ENCODE measurements at regions not wholly inside any gene's neighbourhood (a gene's known extent, or its start where the extent isn't known, plus 50 kb on each side); places are given as distances from the start of the nearest gene placed in this dataset.

DNA sequence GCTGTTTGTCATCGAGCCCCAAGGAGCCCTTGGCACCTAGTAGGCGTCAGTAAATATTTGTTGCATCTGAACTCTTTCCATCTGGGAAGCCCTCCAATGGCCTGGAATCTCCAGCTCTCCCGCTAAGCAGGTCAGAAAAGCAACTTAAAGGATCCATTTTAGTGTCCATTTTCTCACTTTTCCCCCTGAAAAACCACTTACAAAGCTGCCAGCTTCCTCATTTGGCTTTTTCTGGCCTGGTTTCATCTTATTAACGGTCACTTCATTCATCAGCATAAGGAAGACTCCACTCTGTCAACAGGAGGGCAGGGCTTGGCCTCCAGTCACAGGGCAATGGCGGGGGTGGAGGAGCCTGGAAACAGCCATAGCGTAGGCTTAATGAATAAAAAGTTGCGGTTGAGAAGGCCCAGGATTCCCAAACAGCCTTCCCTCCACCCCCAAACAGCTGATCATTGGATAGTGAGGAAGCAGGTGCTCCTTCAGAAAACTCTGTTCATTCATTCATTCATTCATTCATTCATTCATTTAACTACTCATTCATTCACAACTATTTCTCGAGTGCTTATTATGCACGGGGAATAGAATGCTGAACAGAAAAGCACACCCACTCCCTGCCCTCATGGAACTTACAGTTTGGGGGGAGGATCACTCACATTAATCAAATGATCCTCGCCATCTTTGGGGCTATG, 104.5 kb upstream of the RCN1 start:
- H3K9me2 ChIP-seq (ENCODE audit: insufficient read depth, low read length), result no peaks in the 10 kb centered on the region
- no peak for DNase-seq (ENCODE audit: low spot score)
- H2AFZ ChIP-seq (ENCODE audit: low read length), result no peak overlapping the region
- no peaks in the 10 kb centered on the region for H3K4me1 ChIP-seq (ENCODE audit: insufficient read depth, low read length, poor library complexity, severe bottlenecking)
- H4K20me1 ChIP-seq (ENCODE audit: insufficient read depth, low read length), result no peaks in the 10 kb centered on the region
- no peak overlapping the region for H3K4me2 ChIP-seq (ENCODE audit: low read length)
- H3K79me2 ChIP-seq (ENCODE audit: insufficient read depth, low read depth, low read length), result no peaks in the 10 kb centered on the region
- no peak overlapping the region for H3K27ac ChIP-seq (ENCODE audit: low read depth, low read length, poor library complexity, severe bottlenecking)
- no peaks in the 10 kb centered on the region for H3K36me3 ChIP-seq (ENCODE audit: insufficient read depth, low read length)
- TF ChIP-seq EZH2phosphoT487 (IDR thresholded peaks at IDR 0.05; ENCODE audit: borderline replicate concordance, low read depth, low read length), result no peak
- TF ChIP-seq, protein P1, sequence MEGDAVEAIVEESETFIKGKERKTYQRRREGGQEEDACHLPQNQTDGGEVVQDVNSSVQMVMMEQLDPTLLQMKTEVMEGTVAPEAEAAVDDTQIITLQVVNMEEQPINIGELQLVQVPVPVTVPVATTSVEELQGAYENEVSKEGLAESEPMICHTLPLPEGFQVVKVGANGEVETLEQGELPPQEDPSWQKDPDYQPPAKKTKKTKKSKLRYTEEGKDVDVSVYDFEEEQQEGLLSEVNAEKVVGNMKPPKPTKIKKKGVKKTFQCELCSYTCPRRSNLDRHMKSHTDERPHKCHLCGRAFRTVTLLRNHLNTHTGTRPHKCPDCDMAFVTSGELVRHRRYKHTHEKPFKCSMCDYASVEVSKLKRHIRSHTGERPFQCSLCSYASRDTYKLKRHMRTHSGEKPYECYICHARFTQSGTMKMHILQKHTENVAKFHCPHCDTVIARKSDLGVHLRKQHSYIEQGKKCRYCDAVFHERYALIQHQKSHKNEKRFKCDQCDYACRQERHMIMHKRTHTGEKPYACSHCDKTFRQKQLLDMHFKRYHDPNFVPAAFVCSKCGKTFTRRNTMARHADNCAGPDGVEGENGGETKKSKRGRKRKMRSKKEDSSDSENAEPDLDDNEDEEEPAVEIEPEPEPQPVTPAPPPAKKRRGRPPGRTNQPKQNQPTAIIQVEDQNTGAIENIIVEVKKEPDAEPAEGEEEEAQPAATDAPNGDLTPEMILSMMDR (conservative IDR thresholded peaks at IDR 0.05; ENCODE audit: low read length), result no peak
- intact Hi-C loops (cut with micrococcal nuclease; ENCODE audit: unreplicated experiment), result no loop called here
- CTCF ChIA-PET (ENCODE audit: unreplicated experiment), result no interaction called here
- no peak overlapping the region for H3K4me3 ChIP-seq (ENCODE audit: low read depth, low read length, poor library complexity, severe bottlenecking)
- POLR2A ChIA-PET, result interaction anchor here (1.3 kb wide), 1 partner anchor 30 kb away, joined by 3 read pairs; no protein-coding TSS in a partner anchor
- no TSS peak for BruUV-seq (replicated peaks)
- H3K9me3 ChIP-seq (ENCODE audit: low read length), result no peaks in the 10 kb centered on the region

DNA sequence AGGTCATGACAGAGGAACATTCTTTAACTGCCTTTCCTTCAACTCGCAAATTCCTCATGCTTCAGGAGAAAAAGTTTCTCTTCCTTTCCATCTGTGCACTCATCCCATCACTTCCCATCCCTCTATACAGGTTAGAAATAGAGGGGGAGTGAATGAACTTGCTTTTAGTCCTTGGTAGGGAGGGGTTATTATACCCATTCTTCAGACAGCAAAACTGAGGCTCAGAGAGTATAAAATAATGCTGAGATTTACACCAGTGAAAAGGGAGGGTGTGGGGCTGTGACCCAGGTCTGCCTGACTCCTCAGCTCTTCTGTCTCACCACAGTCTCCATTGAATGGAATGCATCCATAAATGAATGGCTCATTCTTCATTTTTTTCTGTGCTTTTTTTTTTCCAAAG, 109.4 kb upstream of the RCN1 start:
- Histone ChIP-seq H4K20me1 (ENCODE audit: insufficient read depth, low read length) (no peaks in the 10 kb centered on the region), H2AFZ (ENCODE audit: low read length) (no peak overlapping the region), H3K9me3 (ENCODE audit: low read length) (no peaks in the 10 kb centered on the region), H3K4me2 (ENCODE audit: low read length) (no peak overlapping the region), H3K9me2 (ENCODE audit: insufficient read depth, low read length) (no peaks in the 10 kb centered on the region), H3K79me2 (ENCODE audit: insufficient read depth, low read depth, low read length) (no peaks in the 10 kb centered on the region), H3K4me3 (ENCODE audit: low read depth, low read length, poor library complexity, severe bottlenecking) (no peak overlapping the region), H3K27ac (ENCODE audit: low read depth, low read length, poor library complexity, severe bottlenecking) (no peak overlapping the region), H3K4me1 (ENCODE audit: insufficient read depth, low read length, poor library complexity, severe bottlenecking) (no peaks in the 10 kb centered on the region), H3K36me3 (ENCODE audit: insufficient read depth, low read length) (no peaks in the 10 kb centered on the region)
- no TSS peak for BruUV-seq (replicated peaks)
- intact Hi-C loops (cut with micrococcal nuclease; ENCODE audit: unreplicated experiment), result no loop called here
- ChIA-PET POLR2A (no interaction called here), CTCF (ENCODE audit: unreplicated experiment) (no interaction called here)
- TF ChIP-seq EZH2phosphoT487 (IDR thresholded peaks at IDR 0.05; ENCODE audit: borderline replicate concordance, low read depth, low read length), result no peak
- TF ChIP-seq, protein P1 (conservative IDR thresholded peaks at IDR 0.05; ENCODE audit: low read length), result no peak
- no peak for DNase-seq (ENCODE audit: low spot score)

DNA sequence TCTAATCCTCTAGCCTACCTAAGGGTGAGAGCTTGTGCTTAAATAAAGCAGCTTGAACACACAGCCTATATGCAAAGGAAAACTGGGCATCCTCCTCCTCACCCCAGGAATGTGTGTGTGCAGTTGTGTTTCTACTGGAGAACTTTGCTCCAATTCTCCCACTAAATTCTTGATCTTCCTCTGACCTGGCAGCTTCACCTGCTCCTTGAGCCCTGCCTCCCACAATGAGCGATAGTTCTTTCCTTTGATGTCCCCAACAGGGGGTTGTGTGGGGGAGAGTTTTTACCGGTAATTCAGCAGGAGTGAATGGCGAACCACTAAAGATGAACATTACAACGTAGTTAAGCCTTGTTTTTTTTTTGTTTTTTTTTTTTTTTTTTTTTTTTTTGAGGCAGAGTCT, 113.5 kb upstream of the RCN1 start:
- intact Hi-C loops (cut with micrococcal nuclease; ENCODE audit: unreplicated experiment), result no loop called here
- H3K36me3 ChIP-seq (ENCODE audit: insufficient read depth, low read length), result no peaks in the 10 kb centered on the region
- BruUV-seq (replicated peaks), result no TSS peak
- no peak for DNase-seq (ENCODE audit: low spot score)
- no peak overlapping the region for H3K4me2 ChIP-seq (ENCODE audit: low read length)
- no peaks in the 10 kb centered on the region for H3K9me2 ChIP-seq (ENCODE audit: insufficient read depth, low read length)
- H3K27ac ChIP-seq (ENCODE audit: low read depth, low read length, poor library complexity, severe bottlenecking), result no peak overlapping the region
- H2AFZ ChIP-seq (ENCODE audit: low read length), result no peak overlapping the region
- H3K4me3 ChIP-seq (ENCODE audit: low read depth, low read length, poor library complexity, severe bottlenecking), result no peak overlapping the region
- no peaks in the 10 kb centered on the region for H3K9me3 ChIP-seq (ENCODE audit: low read length)
- no peaks in the 10 kb centered on the region for H3K79me2 ChIP-seq (ENCODE audit: insufficient read depth, low read depth, low read length)
- POLR2A ChIA-PET, result interaction anchor here (0.7 kb wide), 2 partner anchors 106 to 245 kb away, joined by 3 to 5 read pairs; no protein-coding TSS in a partner anchor
- H3K4me1 ChIP-seq (ENCODE audit: insufficient read depth, low read length, poor library complexity, severe bottlenecking), result no peaks in the 10 kb centered on the region
- CTCF ChIA-PET (ENCODE audit: unreplicated experiment), result no interaction called here
- no peaks in the 10 kb centered on the region for H4K20me1 ChIP-seq (ENCODE audit: insufficient read depth, low read length)
- TF ChIP-seq, protein P1 (conservative IDR thresholded peaks at IDR 0.05; ENCODE audit: low read length), result no peak
- no peak for TF ChIP-seq EZH2phosphoT487 (IDR thresholded peaks at IDR 0.05; ENCODE audit: borderline replicate concordance, low read depth, low read length)
